ENCODE measurements at regions not wholly inside any gene's neighbourhood (a gene's known extent, or its start where the extent isn't known, plus 50 kb on each side); places are given as distances from the start of the nearest gene placed in this dataset.

DNA sequence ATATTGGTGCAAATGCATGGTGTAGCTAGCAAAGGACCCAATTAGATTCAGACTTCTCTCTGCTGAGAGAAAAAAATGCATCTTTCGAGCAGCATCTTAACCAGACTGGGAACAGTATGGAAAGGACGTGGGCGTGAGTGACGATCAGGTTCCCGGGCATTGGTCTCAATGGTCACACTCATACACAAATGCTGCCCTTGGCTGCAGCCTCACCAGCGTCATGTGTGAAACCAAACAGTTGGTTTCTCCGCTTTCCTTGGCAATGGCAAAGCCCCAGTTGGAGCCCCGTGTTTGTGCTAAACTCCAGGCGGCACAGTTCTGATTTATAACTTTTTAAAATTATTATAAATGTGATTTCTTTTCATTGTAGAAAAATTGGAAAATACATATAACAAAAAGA, 237.8 kb downstream of the SEC61B start:
- TF ChIP-seq, protein P1, sequence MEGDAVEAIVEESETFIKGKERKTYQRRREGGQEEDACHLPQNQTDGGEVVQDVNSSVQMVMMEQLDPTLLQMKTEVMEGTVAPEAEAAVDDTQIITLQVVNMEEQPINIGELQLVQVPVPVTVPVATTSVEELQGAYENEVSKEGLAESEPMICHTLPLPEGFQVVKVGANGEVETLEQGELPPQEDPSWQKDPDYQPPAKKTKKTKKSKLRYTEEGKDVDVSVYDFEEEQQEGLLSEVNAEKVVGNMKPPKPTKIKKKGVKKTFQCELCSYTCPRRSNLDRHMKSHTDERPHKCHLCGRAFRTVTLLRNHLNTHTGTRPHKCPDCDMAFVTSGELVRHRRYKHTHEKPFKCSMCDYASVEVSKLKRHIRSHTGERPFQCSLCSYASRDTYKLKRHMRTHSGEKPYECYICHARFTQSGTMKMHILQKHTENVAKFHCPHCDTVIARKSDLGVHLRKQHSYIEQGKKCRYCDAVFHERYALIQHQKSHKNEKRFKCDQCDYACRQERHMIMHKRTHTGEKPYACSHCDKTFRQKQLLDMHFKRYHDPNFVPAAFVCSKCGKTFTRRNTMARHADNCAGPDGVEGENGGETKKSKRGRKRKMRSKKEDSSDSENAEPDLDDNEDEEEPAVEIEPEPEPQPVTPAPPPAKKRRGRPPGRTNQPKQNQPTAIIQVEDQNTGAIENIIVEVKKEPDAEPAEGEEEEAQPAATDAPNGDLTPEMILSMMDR (conservative IDR thresholded peaks at IDR 0.05; ENCODE audit: low read depth, low read length), result no peak
- no peak for TF ChIP-seq EZH2 (IDR thresholded peaks at IDR 0.05; ENCODE audit: borderline replicate concordance, low read depth, low read length, poor library complexity, severe bottlenecking)

All from A673 (cell line).